H1 (cell line): ENCODE measurements at regions not wholly inside any gene's neighbourhood (a gene's known extent, or its start where the extent isn't known, plus 50 kb on each side); places are given as distances from the start of the nearest gene placed in this dataset.

Experiments
- CTCF ChIA-PET: fragments of 300-600 bp; sonication (Branson Sonifier 250); formaldehyde crosslinking; loops from one replicate; lab custom pipeline; 2021; ENCODE audit not compliant: partially characterized antibody; lab: Charles Lee
- POLR2A ChIA-PET: fragments of 300-600 bp; sonication (Branson Sonifier 250); formaldehyde crosslinking; loops from one replicate; lab custom pipeline; 2021; ENCODE audit warnings: inconsistent platforms; ENCODE audit not compliant: partially characterized antibody; lab: Charles Lee
- DNase-seq, 2 experiments: peaks; one replicate each; pipeline versions ENCODE4 v3.0.0 to v3.0.0-alpha.2; 2010 to 2022; ENCODE audit warnings: low spot score in 2 of 2, low read depth in 1 of 2, mixed read lengths in 1 of 2
- FAIRE-seq: peaks from 2 replicates; lab custom pipeline; 2011; peaks lifted over from hg19 to GRCh38; lab: Jason Lieb, UNC
- H2AFZ ChIP-seq: 2 replicates; pipeline ENCODE4 v1.8.1; 2012; ENCODE audit warnings: low read length, inconsistent platforms
- H2AK5ac ChIP-seq: 2 replicates; pipeline ENCODE4 v1.6.1; 2013; ENCODE audit warnings: low read depth, low read length
- H2BK120ac ChIP-seq: replicated peaks from 2 replicates; pipeline ENCODE3; 2013; ENCODE audit warnings: low read depth, low read length, inconsistent platforms
- H2BK12ac ChIP-seq: 2 replicates; pipeline ENCODE4 v1.6.1; 2013; ENCODE audit warnings: low read depth, low read length
- H2BK15ac ChIP-seq: 2 replicates; pipeline ENCODE4 v1.6.1; 2013; ENCODE audit warnings: low read length
- H2BK20ac ChIP-seq: 2 replicates; pipeline ENCODE4 v1.6.1; 2013; ENCODE audit warnings: low read length
- H2BK5ac ChIP-seq: 2 replicates; pipeline ENCODE4 v1.6.1; 2013; ENCODE audit warnings: low read depth, low read length
- H3K14ac ChIP-seq: 2 replicates; pipeline ENCODE4 v1.6.1; 2013; ENCODE audit warnings: inconsistent platforms; ENCODE audit not compliant: insufficient read length
- H3K18ac ChIP-seq: 2 replicates; pipeline ENCODE4 v1.6.1; 2013; ENCODE audit warnings: low read length; ENCODE audit errors: extremely low read depth
- H3K23ac ChIP-seq: 2 replicates; pipeline ENCODE4 v1.6.1; 2013; ENCODE audit warnings: inconsistent platforms; ENCODE audit not compliant: insufficient read length
- H3K23me2 ChIP-seq: 2 replicates; pipeline ENCODE4 v1.6.1; 2013; ENCODE audit warnings: low read depth, low read length
- H3K27ac ChIP-seq: 2 replicates; pipeline ENCODE4 v1.6.1; 2011; ENCODE audit warnings: low read depth, low read length, inconsistent platforms
- H3K27me3 ChIP-seq, 4 experiments: replicated peaks in 1 of 4; 1 replicate in 1 of 4; 2 replicates in 3 of 4; pipeline versions ENCODE4 v1.6.1 to v1.8.1; 2011 to 2013; ENCODE audit warnings: low read length in 3 of 4, mild to moderate bottlenecking in 3 of 4, inconsistent platforms in 2 of 4, mixed read lengths in 2 of 4, moderate library complexity in 1 of 4; ENCODE audit not compliant: control insufficient read depth in 3 of 4, insufficient read depth in 3 of 4; ENCODE audit errors: extremely low read depth in 1 of 4
- H3K36me3 ChIP-seq, 4 experiments: 2 replicates each; pipeline versions ENCODE4 v1.6.1 to v1.8.1; 2011 to 2013; ENCODE audit warnings: mild to moderate bottlenecking in 4 of 4, low read length in 3 of 4, moderate library complexity in 2 of 4, control low read depth in 1 of 4, inconsistent platforms in 1 of 4; ENCODE audit not compliant: insufficient read depth in 4 of 4, control insufficient read depth in 2 of 4
- H3K4ac ChIP-seq: replicated peaks from 2 replicates; pipeline ENCODE3; 2013; ENCODE audit warnings: low read length, low read depth, mixed read lengths, inconsistent platforms; ENCODE audit not compliant: insufficient read length
- H3K4me1 ChIP-seq, 4 experiments: replicated peaks in 1 of 4; 1 replicate in 1 of 4; 2 replicates in 3 of 4; pipeline versions ENCODE4 v1.6.1 to v1.8.1; 2011 to 2013; ENCODE audit warnings: low read length in 3 of 4, inconsistent platforms in 2 of 4, mixed read lengths in 1 of 4; ENCODE audit not compliant: insufficient read depth in 4 of 4, control insufficient read depth in 3 of 4
- H3K4me2 ChIP-seq, 2 experiments: 2 replicates each; pipeline versions ENCODE4 v1.6.1 to v1.8.1; 2011 to 2013; ENCODE audit warnings: low read depth in 2 of 2, low read length in 2 of 2, control low read depth in 1 of 2, inconsistent platforms in 1 of 2, mild to moderate bottlenecking in 1 of 2; ENCODE audit not compliant: insufficient read depth in 1 of 2
- H3K4me3 ChIP-seq, 4 experiments: fragments of 200-600, 300-600 bp in 1 of 4; sonication (generic), shearing (Covaris generic), sonication (Bioruptor Twin) in 1 of 4; 2 replicates each; pipeline versions ENCODE4 v1.5.1 to v1.8.1; 2011 to 2016; ENCODE audit warnings: low read length in 4 of 4, low read depth in 3 of 4, control low read depth in 2 of 4, inconsistent platforms in 2 of 4, mild to moderate bottlenecking in 2 of 4, mixed read lengths in 1 of 4, moderate library complexity in 1 of 4; ENCODE audit not compliant: insufficient read depth in 2 of 4; ENCODE audit errors: extremely low read depth in 1 of 4
- H3K56ac ChIP-seq: replicated peaks from 2 replicates; pipeline ENCODE3; 2013; ENCODE audit warnings: low read depth, mild to moderate bottlenecking, mixed read lengths, low read length, inconsistent platforms; ENCODE audit not compliant: insufficient read length
- H3K79me1 ChIP-seq: 2 replicates; pipeline ENCODE4 v1.6.1; 2013; ENCODE audit warnings: low read depth, low read length, control low read depth
- H3K79me2 ChIP-seq, 2 experiments: 2 replicates each; pipeline versions ENCODE4 v1.6.1 to v1.8.1; 2012 to 2013; ENCODE audit warnings: low read length in 2 of 2, mild to moderate bottlenecking in 2 of 2, inconsistent platforms in 1 of 2; ENCODE audit not compliant: insufficient read depth in 2 of 2, control insufficient read depth in 1 of 2
- H3K9ac ChIP-seq, 4 experiments: replicated peaks in 1 of 4; 1 replicate in 1 of 4; 2 replicates in 3 of 4; pipeline versions ENCODE4 v1.6.1 to v1.8.1; 2011 to 2013; ENCODE audit warnings: low read depth in 3 of 4, low read length in 3 of 4, control low read depth in 2 of 4, mild to moderate bottlenecking in 2 of 4, moderate library complexity in 2 of 4, inconsistent platforms in 1 of 4; ENCODE audit errors: extremely low read depth in 1 of 4
- H3K9me3 ChIP-seq, 2 experiments: 2 replicates each; pipeline versions ENCODE4 v1.6.1 to v1.8.1; 2012 to 2013; ENCODE audit warnings: mild to moderate bottlenecking in 2 of 2, moderate library complexity in 2 of 2, control low read depth in 1 of 2, inconsistent platforms in 1 of 2, low read depth in 1 of 2, low read length in 1 of 2, mixed read lengths in 1 of 2; ENCODE audit not compliant: insufficient read depth in 2 of 2
- H4K20me1 ChIP-seq, 2 experiments: replicated peaks in 1 of 2; 2 replicates each; pipeline versions ENCODE3 to v1.8.1; 2011 to 2013; ENCODE audit warnings: inconsistent platforms in 2 of 2, low read length in 2 of 2, mild to moderate bottlenecking in 1 of 2; ENCODE audit not compliant: insufficient read depth in 2 of 2, control insufficient read depth in 1 of 2
- H4K5ac ChIP-seq: 2 replicates; pipeline ENCODE4 v1.6.1; 2013; ENCODE audit warnings: low read length, low read depth, mixed read lengths, inconsistent platforms; ENCODE audit not compliant: insufficient read length
- H4K8ac ChIP-seq: 2 replicates; pipeline ENCODE4 v1.8.0; 2013; ENCODE audit warnings: mild to moderate bottlenecking, moderate library complexity, low read length, inconsistent platforms; ENCODE audit not compliant: insufficient read depth; ENCODE audit errors: extremely low read depth
- H4K91ac ChIP-seq: replicated peaks from 2 replicates; pipeline ENCODE3; 2013; ENCODE audit warnings: low read length, mixed read lengths, inconsistent platforms; ENCODE audit not compliant: insufficient read length
- SUZ12 ChIP-seq: fragments of 200-600 bp; sonication (generic); IDR thresholded peaks from 2 replicates; pipeline ENCODE4 v1.6.1; 2012; ENCODE audit warnings: mild to moderate bottlenecking, inconsistent platforms, low read length, moderate library complexity, mixed read lengths
- WGBS, 2 experiments: shearing (Covaris generic) in 1 of 2; methylation state at CpG; one replicate each; pipeline versions ENCODE4 v1.1.6 to v1.1.7; 2013 to 2015; ENCODE audit warnings: low lambda C conversion rate in 2 of 2, mixed read lengths in 2 of 2, inconsistent platforms in 1 of 2, low coverage in 1 of 2, missing lambda C conversion rate in 1 of 2; ENCODE audit not compliant: insufficient replicate concordance in 2 of 2, insufficient coverage in 1 of 2, insufficient read length in 1 of 2; ENCODE audit errors: extremely low coverage in 1 of 2, missing lambda C conversion rate in 1 of 2; 5-methylcytosine and 5-hydroxymethylcytosine counted together

GRCh38 chr1:221302810-221303209 is 423.6 kb downstream of the HLX start:
- peaks cover 0 to 4% (median 1%) of the 10 kb centered on the region in 4 experiments; a peak in 1 of 7 replicates for H3K4me1 ChIP-seq
- no peak overlapping the region for H4K8ac ChIP-seq
- H3K79me2 ChIP-seq: no peaks in the 10 kb centered on the region
- FAIRE-seq (no peak), DNase-seq (no peak)
- no peak overlapping the region for H3K4me2 ChIP-seq
- H2BK12ac ChIP-seq: no peak overlapping the region
- no peaks in the 10 kb centered on the region for H3K23me2 ChIP-seq
- no peak for TF ChIP-seq SUZ12
- no peaks in the 10 kb centered on the region for H3K36me3 ChIP-seq
- no peaks in the 10 kb centered on the region for H3K27me3 ChIP-seq
- no peak overlapping the region for H2BK15ac ChIP-seq
- 50% methylated on average over 1 of the region's 1 CpG; no CpG with 5 or more reads in 1 of the 2 experiments for WGBS, 2 experiments
- 0 out of 2 replicates have a peak overlapping the region, but pooled peaks have one; percentile 18 for H2AFZ ChIP-seq
- no peaks in the 10 kb centered on the region for H4K20me1 ChIP-seq
- CTCF ChIA-PET: interaction anchor here (1.8 kb wide), 1 partner anchor 99 kb away, joined by 4 read pairs; no protein-coding TSS in a partner anchor
- no peak overlapping the region for H2BK120ac ChIP-seq
- H3K56ac ChIP-seq: no peak overlapping the region
- H3K27ac ChIP-seq: no peak overlapping the region
- H3K4me3 ChIP-seq: no peak overlapping the region
- POLR2A ChIA-PET: no interaction called here
- no peak overlapping the region for H2BK20ac ChIP-seq
- no peak overlapping the region for H3K4ac ChIP-seq
- no peak overlapping the region for H3K14ac ChIP-seq
- H3K79me1 ChIP-seq: no peaks in the 10 kb centered on the region
- no peak overlapping the region for H3K18ac ChIP-seq
- no peaks in the 10 kb centered on the region for H3K9me3 ChIP-seq
- no peak overlapping the region for H2BK5ac ChIP-seq
- no peak overlapping the region for H4K5ac ChIP-seq
- no peak overlapping the region for H3K9ac ChIP-seq
- H4K91ac ChIP-seq: no peak overlapping the region
- H2AK5ac ChIP-seq: no peak overlapping the region
- no peak overlapping the region for H3K23ac ChIP-seq
